ENCODE measurements at regions not wholly inside any gene's neighbourhood (a gene's known extent, or its start where the extent isn't known, plus 50 kb on each side); places are given as distances from the start of the nearest gene placed in this dataset.

GRCh38 chr9:131800843-131801242, 61.0 kb upstream of the RAPGEF1 start:
- TF ChIP-seq PATZ1 (CRISPR knock-in tag; IDR thresholded peaks at IDR 0.05; ENCODE audit: borderline replicate concordance) (no peak), CSRNP3 (CRISPR knock-in tag; IDR thresholded peaks at IDR 0.05) (no peak), CREB5 (CRISPR knock-in tag; IDR thresholded peaks at IDR 0.05; ENCODE audit: low read depth) (no peak), OSR1 (CRISPR knock-in tag; IDR thresholded peaks at IDR 0.05) (no peak), ZFP30 (CRISPR knock-in tag; IDR thresholded peaks at IDR 0.05) (no peak), TSHZ2 (CRISPR knock-in tag; IDR thresholded peaks at IDR 0.05) (no peak)

Data from SK-N-SH treated with all-trans-retinoic acid at 6 μM for 48 hours (cell line).